ENCODE measurements at regions not wholly inside any gene's neighbourhood (a gene's known extent, or its start where the extent isn't known, plus 50 kb on each side); places are given as distances from the start of the nearest gene placed in this dataset.
"Not testable (repeated sequence)": the region's sequence is repeated elsewhere in the genome, so short reads cannot be mapped to it uniquely, and the experiment has no call there.

DNA sequence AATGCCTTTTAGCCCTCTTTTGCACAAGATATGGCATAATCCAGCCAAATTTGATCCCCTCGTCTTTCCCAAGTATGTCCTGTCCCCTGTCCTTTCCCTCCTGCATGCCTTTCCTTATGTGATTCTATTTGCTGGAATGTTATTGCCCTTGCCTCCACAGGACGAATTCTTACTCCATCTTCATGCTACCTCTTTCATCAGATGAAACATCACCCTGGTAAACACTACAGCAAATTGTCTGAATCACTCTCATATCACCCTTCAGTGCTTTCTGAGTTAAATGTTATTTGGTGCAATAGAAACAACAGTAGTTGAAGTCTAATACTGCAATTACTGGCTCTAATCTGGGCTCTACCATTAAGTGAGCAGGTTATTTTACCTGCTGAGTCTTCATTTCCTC, 52.2 kb upstream of the FAT1 start:
- DNase-seq = no peak

DNA sequence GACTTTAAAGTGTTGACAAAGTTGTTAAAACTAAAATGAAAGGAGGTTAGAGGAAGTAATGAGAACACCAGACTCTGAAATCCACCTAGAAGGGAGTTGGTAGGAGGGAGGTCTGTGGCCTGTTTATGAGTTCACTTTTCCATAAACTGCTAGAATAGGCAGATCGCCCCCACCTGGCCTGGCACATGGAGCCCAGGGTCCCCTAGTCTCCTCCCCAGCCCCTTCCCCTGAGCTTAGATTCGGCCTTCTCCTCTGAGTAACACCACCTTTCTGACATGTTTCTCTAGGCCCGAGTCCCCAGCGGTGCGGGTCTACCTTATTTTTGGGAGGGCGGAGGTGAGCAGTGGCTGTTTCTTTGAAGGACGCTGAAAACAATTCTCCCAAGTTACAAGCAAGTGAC, 54.5 kb upstream of the FAT1 start:
- DNase-seq = no peak

DNA sequence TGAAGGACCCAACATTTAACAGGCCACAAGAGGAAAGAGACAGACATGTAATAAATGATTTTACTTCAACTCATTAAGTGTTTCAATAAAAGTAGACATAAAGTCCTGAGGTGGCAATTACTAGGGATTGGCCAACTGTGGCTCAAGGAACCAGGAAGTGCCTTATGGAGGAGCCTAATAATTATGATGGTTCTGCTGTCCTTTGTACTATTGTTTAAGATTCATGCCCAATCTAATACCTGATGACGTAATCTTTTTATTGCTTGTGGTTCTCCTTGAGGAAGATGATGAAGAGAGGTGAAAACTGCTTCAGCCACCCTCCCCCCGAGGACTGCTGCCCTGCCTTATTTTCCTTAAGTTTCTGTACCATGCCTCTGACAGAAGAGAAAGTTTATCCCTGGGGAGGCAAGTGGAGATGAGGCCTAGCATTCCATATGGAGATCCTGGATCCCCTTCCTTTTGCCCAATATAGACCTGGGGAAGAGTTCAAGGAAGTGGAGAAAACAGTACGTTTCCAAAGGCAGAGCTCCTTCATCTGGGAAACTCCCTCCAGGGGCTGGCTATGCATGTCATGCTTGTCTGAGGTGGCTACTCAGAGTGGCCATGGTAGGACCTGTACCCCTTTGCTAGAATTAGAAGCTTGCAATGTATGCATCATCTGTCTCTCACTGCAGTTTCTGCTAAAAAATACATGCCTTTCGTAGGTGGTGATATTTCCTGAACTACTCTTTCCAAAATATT, 56.8 kb upstream of the FAT1 start:
- DNase-seq = no peak

DNA sequence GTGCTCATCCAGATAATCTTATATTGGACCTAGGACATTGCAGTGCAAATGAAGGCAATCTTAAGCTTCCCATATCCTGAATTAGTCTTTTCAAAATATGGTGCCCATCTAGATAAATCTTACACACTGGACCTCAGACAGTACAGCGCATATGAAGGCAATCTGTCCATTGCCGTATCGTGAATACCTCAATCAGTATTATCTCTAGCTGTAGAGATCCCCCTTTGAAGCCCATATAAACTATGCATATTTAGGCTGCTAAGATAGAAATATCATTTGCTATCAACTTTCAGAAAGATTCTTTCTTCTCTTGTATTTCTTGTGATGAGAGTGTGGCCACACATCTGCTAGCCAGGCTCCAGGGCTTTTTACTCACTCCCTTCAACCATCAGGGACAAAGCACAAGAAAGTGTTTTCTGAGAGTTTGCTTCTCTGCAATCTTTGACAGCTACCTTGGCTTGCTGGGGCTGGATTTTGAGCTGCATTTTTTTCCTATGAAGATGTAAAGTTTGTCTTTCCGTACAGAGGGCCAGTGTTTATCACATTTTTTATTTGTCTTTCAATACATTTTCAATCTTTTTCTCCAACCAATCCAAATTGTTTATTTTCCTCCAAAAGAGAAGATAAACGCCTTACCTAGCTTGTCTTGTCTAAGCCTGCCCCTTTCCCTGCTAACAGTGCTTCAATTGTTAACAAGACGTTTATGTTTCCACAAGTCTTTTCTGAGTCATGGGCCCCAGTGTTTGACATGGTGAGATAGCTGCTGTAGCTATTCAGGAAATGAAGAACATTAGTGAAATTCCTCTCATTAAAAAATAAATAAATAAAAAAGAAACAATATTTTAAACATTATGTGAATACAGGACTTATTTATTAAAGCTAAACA, 57.6 kb upstream of the FAT1 start:
- peak; percentile 25 for DNase-seq

DNA sequence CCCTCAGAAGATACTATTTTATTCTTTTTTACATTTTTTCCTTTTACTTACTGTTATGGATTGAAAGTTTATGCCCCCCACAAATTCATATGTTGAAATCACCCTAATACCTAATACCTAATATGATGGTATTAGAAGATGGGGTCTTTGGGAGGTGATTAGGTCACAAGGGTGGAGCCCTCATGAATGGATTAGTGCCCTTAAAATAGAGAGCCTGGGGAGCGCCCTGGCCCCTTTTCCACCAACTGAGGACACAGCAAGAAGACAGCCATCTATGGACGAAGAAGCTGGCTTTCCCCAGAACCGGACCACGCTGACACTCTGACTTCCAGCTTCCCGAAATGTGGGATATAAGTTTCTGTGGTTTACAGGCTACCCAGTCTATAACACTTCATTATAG, 58.6 kb upstream of the FAT1 start:
- DNase-seq = no peak

DNA sequence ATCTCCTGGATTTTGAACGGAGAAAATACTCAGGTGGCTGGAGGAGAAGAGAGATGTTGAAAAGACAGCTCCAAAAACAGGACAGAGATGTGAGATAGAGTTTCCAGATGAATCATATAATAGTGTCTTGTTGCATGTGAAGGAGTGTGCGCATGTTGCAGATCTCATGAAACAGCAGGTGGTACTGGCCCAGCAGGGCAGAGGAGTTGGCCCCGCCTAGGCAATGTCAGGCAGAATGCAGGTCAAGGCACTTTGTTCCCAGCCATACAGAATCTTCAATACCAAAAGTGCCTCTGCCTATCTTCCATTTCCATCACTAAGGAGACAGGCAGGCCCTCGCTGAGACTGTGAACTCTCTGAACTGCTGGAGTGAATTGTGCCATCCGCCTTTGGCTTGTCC, 63.9 kb upstream of the FAT1 start:
- DNase-seq = no peak

DNA sequence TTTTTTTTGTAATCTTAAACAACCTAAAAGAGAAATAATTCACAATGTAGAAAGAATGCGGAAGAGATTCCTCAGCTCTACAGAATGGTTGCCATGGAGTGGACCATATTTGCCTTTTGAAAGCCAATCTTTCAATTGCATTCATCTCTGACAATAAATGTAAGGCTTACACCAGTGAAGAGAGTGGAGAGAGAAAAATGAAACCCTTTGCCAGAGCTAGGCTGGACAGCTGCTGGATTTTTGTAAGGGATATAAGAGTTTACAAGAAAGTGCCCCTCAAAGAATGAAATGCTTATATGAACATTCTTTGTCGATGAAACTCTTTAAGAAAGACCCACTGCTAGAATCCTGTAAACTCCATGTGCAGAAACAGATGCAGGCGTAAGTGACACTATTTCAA, 66.0 kb upstream of the FAT1 start:
- peak; percentile 77 for DNase-seq

DNA sequence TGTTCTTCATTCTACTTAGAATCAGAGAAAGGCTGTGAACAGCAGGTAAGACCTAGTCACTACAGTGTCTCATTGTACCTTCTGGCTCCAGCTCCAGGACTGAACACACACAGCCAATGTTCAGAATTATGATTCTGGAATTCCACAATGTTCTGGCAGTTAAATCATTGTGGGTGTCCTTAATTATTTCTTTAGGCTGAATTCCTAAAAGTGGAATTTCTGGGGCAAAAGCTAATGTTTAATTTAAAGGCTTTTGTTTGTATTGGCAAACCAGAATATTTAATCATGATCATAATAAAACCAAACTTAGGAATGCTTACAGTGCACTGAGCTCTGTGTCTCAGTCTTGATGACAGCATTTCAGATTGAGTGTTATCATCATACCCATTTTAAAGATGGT, 67.0 kb upstream of the FAT1 start:
- DNase-seq = no peak

DNA sequence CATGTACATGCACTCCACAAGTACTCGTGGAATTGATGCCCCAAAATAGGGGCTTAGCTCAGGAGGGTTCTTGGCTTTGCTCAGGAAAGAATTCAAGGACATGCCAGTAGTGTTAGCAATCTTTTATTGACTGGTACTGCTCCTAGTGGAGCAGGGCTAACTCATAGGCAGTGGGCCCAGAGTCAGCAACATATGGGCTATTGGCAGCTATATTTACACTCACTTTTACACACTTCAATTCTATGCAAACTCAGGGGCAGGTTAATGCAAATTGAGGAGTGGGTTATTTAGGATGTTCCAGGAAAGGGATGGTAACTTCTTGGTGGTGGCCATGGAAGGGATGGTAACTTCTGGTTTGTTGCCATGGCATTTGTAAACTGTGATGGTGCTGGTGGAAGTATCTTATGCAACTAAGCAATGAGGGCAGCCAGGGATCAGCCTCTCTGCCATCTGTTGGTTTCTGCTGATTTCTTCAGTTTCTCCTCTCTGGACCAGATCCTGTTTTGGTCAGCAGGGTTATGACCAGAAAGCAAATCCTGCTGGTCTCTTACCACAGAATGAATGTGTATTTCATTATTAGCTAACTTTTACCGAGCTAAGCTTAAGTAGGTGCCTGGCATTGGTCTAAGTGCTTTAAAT, 69.2 kb upstream of the FAT1 start:
- DNase-seq = no peak

DNA sequence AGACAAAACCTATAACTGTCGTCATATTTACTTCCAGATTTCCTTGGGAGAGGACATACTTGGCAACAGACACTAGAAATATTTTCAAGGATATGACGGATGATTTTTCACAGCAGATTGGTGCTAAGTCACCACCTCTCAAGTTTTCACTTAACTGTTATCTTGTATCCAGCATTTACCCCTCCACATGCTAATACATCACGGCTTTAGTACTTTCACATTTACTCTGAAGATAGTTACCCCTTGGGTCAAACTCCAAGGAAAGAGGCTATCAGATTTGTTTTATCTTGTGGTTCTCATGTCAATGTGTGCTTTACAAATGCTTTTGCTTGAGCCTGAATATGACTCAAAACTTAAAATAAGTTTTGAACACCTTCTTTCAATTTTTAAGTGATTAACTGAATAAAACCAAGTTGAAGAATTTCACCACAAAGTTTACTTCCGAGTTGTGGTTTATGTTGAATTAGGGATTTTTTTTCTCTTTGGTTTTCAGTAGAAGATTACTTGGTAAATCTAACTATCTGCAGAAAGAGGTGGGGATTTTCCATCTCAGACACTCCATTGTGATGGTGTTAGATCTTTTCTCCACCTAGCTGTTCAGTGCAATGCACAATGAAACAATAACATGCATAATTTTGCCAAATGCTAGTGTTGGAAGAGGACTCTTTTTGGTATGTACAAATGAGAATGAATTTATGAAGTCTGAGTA, 75.4 kb upstream of the FAT1 start:
- no peak for DNase-seq

DNA sequence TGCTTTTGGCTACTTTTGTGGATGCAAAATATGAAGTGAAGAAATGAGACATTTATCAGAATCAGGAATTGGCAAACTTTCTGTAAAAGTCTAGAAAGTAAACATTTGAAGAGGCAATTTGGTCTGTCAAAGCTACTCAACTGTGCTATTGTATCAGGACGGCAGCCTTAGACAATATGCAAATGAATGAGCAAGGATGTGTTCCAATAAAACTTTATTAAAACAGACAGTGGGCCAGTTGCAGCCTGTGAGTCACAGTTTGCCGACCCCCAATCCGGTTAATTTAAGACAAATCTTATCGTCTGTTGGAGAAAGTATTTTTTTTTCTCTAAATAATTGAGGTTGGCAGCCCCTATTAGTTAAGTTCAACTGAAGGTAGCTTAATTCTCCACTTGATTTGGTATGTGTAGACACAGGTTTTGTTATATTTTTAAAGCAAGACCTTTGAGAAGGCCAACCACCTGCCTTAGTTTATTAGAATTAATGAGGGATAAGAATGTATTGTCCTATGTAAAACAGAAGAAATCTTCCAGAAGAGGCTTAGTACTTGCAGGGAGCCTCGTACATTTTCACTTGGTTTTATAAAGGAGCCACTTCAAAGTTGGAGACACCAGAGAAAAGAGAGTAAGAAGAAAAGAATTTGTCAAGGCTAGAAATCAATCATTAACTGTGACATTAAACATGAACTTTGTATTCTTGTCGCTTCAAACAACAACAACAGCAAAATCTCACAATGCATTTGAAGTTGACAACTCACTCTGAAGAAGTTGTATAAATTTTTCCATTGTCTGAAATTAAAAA, 81.6 kb upstream of the FAT1 start:
- no peak for DNase-seq

DNA sequence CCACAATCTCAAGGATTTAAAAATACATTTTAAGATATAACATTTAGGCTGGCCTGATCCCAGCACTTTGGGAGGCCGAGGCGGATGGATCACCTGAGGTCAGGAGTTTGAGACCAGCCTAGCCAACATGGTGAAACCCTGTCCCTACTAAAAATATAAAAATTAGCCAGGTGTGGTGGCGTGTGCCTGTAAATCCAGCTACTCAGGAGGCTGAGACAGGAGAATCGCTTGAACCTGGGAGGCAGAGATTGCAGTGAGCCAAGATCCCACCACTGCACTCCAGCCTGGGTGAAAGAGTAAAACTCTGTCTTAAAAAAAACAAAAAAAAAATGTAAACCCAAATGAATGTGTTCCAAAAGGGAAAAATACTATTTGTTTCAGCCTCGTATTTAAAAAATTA, 82.3 kb upstream of the FAT1 start:
- DNase-seq = not testable (repeated sequence)

DNA sequence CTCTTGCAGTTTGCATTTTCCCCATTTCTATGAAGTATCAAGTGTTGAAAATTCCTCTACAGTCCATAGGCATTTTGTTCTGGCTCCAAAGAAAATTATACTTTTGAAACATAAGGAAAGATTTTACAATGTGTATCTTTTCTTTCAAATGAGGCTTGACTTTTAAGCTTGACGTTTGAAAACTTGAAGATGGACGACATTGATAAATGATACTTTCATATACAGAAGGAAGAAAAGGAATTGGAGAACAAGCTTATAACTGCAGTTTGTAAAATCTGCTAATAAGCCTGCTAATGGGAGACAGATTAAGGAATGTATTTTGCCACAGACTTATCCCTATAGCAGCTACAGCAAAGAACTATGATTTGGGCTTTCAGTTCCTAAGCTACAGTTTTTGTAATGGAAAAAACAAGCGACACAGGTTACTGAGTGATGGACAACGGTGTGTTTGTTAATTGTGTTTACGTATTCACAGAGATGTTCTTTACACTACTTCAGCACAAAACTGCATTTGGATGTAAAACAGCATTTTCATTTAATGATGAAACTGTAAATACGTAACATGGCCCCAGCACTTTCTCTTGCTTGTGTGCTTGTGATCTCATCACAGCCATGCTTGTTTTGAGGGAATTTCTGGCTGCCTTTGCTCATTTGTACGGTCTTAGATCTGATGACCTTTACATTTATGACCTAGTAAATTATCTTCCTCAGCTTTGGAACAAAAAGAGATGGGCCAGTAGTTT, 83.2 kb upstream of the FAT1 start:
- DNase-seq = peak; percentile 66

DNA sequence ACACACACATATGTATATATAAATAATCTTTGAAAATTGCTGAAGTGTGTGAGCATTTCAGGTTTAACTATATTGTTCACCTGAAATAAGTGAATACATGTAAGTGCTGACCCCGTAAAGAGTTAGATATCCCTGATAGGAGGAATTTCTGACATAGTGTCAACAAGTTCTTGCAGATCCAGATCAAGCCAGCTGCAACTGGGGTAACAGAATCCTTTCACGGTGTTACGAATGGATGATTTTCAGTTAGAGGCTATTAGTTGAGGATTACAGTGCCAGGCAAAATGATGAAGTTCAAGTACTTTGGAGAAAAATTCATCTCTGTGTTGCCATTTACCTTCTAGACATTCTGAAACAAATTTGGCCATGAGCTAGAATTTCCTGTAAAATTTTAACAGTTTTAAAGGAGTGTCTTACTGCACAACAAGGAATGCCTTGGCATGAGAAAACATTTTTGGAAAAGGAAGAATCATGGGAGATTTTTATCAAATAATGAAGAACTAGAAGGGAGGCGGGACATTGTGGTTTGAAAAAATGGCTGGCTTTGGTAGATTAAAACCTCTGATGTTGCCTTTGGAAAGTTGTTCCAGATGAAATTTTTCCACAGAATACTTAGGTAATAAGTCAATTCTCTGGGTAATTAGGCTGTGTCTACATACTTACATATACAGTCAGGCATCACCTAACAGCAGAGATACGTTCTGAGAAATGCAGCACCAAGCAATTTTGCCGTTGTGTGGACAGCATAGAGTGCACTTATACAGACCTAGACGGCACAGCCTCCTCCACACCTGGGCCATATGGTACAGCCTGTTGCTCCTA, 84.4 kb upstream of the FAT1 start:
- DNase-seq = peak; percentile 69

DNA sequence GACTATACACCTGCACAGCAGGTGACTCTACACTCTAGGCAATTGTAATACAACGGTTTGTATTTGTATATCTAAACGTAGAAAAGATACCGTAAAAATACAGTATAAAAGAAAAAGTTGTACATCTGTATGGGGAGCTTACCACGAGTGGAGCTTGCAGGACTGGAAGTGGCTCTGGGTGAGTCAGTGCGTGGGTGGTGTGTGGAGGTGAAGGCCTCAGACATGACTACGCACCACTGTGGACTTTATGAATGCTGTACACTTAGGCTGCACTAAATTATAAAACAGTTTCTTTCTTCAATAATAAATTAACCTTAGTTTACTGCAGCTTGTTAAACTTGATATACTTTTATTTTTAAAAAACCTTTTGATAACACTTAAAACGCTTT, 85.0 kb upstream of the FAT1 start:
- no peak for DNase-seq

DNA sequence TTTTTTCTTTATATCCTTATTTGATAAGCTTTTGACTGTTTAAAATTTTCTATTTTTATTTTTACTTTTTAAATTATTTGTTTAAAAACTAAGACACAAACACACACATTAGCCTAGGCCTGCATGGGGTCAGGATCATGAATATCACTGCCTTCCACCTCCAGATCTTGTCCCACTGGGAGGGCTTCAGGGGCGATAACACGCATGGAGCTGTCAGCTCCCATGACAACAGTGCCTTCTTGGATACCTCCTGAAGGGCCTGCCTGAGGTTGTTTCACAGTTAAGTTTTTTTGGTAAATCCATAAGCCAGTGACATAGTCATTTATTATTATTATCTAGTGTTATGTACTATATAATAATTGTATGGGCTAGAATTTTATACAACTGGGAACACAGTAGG, 85.4 kb upstream of the FAT1 start:
- no peak for DNase-seq

DNA sequence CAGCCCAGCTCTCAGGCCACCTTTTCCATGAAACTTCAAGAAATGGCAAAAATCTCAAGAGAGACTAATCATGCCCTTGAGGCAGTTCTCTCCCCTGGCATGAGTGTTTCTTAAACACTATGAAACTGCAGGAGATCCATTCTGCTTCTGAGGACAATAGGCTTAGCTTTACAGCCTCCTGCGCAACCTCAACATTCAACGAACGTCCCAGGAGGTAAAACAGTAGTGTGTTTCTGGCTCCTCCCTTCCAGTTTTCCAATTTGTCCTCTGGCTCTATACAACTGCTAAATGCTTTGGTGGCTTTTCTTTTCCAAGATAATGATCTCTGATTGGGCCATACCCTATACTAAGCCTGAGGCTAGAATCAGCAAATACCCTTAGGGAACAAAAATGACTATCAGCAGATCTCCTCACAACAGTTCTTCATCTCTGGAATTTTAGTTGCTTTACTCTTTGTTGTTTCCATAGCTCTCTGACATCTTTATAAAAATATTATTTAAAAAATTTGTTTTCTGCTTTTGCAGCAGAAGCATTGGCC, 87.0 kb upstream of the FAT1 start:
- no peak for DNase-seq

DNA sequence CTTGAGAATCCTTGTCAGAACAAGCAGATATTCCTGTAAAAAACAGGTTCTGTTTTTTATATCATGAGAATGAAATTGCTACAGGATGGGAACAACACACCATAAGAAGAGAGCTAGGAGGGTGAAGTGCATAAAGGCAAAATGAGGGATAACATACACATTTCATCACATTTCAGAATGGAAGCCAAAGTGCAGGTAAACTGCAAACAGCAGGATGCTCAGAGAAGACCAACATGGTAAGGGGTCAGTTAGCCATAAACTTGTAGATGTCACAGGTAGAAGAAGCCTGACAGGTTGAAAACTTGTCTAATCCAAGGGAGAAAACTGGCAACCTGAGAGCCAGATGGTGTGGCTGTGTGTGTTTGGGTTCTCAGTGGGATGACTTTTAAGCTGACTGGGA, 88.9 kb upstream of the FAT1 start:
- DNase-seq = no peak

DNA sequence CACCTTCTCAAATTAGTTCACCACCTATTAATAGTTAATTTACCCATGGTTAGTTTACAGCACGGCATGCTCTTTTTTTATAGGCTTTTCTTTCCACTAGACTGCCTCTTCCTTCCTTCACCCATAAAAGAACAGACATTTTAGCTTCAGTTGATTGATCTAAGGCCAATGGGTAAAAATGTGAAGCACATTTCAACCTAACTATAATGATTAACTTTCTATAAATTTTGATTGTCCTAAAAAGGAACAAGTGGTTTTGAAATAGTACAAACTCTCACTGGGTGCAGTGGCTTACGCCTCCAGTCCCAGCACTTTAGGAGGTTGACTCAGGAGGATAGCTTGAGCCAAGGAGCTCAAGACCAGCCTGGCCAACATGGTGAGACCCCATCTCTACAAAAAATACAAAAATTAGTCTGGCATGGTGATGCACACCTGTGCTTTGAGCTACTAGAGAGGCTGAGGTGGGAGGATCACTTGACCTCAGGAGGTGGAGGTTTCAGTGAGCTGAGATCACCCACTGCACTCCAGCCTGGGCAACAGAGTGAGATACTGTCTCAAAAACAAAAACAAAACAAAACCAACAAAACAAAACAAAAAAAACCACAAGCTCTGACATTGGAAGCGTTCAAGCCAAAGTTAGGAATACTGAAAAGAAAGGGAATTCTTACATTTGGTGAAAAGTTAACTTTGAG, 89.9 kb upstream of the FAT1 start:
- no peak for DNase-seq
